ENCODE measurements at regions not wholly inside any gene's neighbourhood (a gene's known extent, or its start where the extent isn't known, plus 50 kb on each side); places are given as distances from the start of the nearest gene placed in this dataset.
"Not testable (repeated sequence)": the region's sequence is repeated elsewhere in the genome, so short reads cannot be mapped to it uniquely, and the experiment has no call there.

GRCh38 chr3:147231980-147232379 lies 174.4 kb downstream of the ZIC4 start:
- not testable (repeated sequence) for DNase-seq

DNA sequence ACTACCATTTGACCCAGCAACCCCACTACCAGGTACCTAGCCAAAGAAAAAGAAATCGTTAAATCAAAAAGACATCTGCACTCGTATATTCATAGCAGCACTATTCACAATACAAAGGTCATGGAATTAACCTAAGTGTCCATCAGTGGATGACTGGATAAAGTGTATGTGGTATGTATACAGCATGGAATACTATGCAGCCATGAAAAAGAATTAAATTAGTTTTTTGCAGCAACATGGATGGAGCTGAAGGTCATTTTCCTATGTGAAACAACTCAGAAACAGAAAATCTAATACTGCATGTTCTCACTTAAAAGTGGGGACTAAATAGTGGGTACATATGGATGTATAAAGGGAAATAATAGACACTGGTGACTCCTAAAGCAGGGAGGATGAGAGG lies 175.2 kb downstream of the ZIC4 start:
- DNase-seq: no peak

DNA sequence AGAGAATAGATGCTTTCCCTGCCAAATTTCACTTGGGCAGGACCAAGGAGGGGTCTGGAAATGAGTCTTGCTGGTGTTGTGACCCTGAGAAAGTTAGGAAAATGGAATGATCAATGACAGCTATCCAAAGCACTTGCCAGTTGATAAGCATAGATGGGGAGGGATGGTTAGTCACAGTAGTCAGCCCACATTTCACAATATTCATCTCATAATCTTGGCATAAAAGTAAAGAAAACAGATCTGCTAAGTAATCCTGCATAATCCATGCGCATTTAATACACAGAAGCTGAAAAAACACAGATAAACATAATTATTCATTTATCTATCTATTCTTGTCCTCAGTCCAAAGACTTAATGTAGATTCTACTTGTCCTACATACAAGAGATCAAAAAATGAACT lies 184.1 kb downstream of the ZIC4 start:
- no peak for DNase-seq

GRCh38 chr3:147218965-147219364 lies 187.4 kb downstream of the ZIC4 start:
- DNase-seq: no peak

- DNase-seq: no peak
Measured at GRCh38 chr3:147216143-147216673, 190.1 kb downstream of the ZIC4 start.

- no peak for DNase-seq
Measured at GRCh38 chr3:147215660-147216059, 190.7 kb downstream of the ZIC4 start.

- no peak for DNase-seq
Measured at GRCh38 chr3:147213633-147214032, 192.7 kb downstream of the ZIC4 start.

DNA sequence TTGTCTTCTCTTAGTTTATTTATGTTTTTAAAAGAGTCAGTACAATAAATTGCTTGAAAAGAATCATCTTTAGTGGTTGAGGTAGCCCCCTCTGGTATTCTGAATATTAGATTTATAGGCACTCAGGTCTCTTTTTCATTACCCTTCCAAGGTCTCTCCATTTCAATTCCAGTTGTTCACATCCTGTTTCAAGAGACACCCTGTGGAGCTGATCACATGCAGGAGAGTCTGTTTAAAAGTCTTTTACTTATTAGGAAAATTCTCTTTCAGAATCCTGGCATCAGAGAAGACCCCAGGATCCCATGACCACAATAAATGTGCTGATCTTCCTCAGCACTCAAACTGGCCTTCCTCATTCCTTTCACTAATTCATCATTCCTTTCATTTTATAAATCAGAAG lies 195.7 kb downstream of the ZIC4 start:
- no peak for DNase-seq

- DNase-seq: no peak
Measured at GRCh38 chr3:147201086-147201485, 205.3 kb downstream of the ZIC4 start.

DNA sequence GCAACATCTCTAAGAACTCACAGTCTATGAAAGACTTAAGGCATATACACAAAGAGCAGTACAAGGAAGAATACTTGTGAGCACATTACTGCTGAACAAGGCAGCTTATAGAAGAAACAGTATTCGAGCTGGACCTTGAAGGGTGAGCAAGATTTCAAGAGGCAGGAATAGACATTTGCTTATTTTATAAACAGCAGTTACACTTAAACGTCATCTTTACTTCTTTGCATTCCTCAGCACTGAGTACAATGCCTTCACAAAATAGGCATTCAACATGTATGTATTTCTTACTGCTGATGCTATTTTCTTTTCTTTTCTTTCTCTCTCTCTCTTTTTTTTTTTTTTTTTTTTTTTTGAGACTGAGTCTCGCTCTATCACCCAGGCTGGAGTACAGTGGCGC lies 205.8 kb downstream of the ZIC4 start:
- DNase-seq: no peak

DNA sequence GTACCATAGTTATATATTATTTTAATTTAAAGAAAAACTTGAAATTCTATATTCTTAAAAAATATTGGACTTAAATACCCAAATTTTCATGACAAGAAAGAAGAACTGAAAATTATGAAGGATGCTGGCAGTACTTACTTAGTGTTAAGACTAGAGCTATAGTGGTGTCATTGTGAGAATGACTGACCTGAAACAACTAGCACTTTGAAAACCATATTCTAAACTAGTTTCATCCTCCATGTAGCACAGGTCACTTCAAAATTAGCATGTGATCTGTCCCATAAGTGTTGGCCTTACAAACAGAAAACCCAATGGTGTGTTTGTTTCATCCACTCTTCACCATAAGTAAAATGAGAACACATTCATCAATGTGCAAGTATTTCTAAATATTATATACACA lies 208.6 kb downstream of the ZIC4 start:
- DNase-seq: no peak

- DNase-seq: no peak
Measured at GRCh38 chr3:147195887-147196286, 210.5 kb downstream of the ZIC4 start.

GRCh38 chr3:147191795-147192385 lies 214.5 kb downstream of the ZIC4 start:
- peak; percentile 31 for DNase-seq

GRCh38 chr3:147189016-147189415 lies 217.3 kb downstream of the ZIC4 start:
- DNase-seq: no peak

DNA sequence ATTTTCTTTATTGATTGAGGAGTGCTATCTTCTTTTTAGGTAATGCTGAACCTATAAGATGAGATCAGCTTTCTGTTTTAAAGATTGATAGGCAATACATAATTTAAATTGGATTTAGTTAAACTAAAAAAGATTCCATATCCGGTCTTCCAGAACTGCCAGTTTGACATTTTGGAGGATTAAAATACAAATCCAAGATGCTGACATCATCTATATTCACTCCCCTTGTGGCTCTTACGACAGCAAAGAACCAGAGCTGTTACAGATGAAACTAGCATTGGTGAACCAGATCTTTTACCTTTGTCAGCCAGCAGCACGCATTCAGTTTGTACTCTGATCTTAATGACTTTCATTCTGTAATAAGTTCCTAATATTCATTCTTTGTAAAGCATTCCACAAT lies 218.7 kb downstream of the ZIC4 start:
- no peak for DNase-seq

- DNase-seq: no peak
Measured at GRCh38 chr3:147185781-147186180, 220.6 kb downstream of the ZIC4 start.

GRCh38 chr3:147184794-147185193 lies 221.5 kb downstream of the ZIC4 start:
- DNase-seq: no peak

DNA sequence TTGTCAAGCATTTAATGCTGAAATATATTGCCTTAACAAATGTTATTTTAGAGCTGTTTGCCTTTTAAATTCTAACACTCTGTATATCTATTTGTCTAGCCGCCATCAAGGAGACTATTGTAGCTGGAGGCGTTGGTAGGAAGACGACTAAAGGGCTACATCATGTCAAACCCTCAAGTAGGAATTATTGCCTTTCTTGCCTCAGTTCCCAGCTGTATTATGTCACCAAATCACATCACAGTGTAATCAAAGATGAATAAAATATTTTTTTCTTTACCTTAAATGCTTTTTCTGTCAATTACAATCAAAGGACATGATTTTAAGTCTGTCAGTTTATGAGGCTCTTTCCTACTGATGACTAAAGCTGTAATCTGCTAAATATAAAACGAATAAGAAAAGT lies 233.1 kb downstream of the ZIC4 start:
- DNase-seq: no peak

DNA sequence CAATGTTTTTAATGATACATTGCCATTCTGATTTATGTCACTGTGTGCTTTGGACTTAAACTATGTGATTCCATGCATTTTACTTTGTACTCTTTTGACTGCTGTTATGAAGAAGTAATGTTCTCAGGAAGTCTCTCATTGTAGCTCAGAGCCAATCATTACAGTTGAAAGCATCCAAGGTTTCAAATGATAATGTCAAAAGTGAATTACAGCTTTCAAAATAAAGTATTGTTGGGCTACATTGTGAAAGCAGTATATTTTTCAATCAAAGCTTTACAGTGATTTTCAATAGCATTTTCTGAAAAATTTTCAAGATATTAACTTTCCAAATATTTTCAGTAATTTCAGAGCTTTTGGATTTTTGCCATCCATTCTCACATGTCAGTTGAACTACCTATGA lies 243.6 kb downstream of the ZIC4 start:
- no peak for DNase-seq

GRCh38 chr3:147161833-147162232 lies 244.5 kb downstream of the ZIC4 start:
- DNase-seq: no peak

DNA sequence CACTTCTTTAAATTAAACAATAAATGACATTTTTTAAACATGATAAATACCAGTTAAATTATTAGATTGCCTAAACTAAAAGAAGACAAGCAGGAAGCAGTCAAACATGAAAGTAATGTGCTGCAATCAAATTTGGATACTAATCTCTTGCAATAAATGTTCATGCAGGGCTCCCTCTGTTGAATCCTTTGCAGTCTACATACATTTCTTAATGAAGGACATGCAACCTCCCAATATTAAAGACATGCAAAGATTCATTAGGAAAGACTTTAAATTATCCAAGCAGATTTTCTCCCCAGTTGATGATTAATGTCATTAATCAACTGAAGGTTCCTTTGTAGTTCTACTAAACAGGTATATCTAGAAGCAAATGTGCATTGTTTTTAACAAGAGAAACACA lies 245.4 kb downstream of the ZIC4 start:
- DNase-seq: no peak

DNA sequence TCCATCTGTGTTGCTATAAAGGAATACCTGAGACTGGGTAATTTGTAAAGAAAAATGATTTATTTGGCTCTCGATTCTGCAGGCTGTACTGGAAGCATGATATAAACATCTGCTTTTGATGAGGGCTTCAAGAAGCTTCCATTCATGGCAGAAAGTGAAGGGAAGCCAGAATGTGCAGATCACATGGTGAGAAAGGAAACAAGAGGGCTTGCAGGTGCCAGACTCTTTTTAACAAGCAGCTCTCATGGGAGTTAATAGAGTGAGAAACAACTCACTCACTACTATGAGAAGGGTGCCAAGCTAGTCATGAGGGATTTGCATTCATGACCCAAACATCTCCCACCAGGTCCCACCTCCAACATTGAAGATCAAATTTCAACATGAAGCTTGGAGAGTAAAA lies 247.2 kb downstream of the ZIC4 start:
- DNase-seq: no peak

GRCh38 chr3:147157631-147158030 lies 248.7 kb downstream of the ZIC4 start:
- no peak for DNase-seq

- not testable (repeated sequence) for DNase-seq
Measured at GRCh38 chr3:147154988-147155387, 251.4 kb downstream of the ZIC4 start.

- no peak for DNase-seq
Measured at GRCh38 chr3:147153830-147154539, 252.4 kb downstream of the ZIC4 start.
